ENCODE measurements at regions not wholly inside any gene's neighbourhood (a gene's known extent, or its start where the extent isn't known, plus 50 kb on each side); places are given as distances from the start of the nearest gene placed in this dataset.

DNA sequence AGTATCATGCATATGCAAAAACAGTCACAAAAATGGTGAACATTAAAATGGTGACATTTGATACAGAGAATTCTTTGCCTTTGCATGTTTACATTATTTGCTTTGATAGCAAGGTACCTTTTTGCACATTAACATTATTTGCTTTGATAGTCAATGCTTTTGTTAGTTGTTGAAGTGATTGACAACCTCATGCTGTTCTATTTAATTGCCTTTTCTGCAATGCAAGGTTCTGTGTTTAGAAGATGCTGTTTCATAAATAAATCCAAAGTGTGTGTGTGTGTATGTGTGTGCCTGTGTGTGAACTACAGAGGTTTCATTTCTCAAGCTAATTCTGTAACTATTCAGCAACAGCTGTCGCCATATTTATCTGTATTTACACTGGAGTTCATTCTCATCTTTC, 668.7 kb downstream of the NR2F1-AS1 start:
- no peak for FAIRE-seq

GRCh38 chr5:92911851-92912250, 669.2 kb downstream of the NR2F1-AS1 start:
- no peak for FAIRE-seq

DNA sequence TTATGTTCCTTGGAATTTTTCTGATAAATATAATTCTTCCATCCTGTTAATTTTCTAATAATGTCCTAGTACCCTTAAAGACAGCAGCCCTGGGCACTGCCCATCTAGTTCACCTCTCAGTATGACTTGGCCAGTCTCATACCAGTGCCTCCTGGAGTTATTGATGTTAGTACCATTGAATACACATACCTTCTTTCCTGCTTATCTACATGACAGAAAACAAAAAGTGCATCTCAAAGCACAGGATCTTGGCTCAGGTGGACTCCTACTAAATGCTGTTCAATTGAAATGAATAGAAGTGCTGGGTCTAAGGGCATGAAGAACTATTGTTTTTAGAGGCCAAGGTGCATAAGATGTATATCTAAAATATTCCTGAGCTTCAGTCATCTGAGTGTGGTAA, 669.7 kb downstream of the NR2F1-AS1 start:
- no peak for FAIRE-seq

GRCh38 chr5:92909602-92909962, 671.4 kb downstream of the NR2F1-AS1 start:
- FAIRE-seq = no peak

GRCh38 chr5:92908952-92909601, 671.9 kb downstream of the NR2F1-AS1 start:
- no peak for FAIRE-seq

GRCh38 chr5:92907938-92908606, 672.9 kb downstream of the NR2F1-AS1 start:
- no peak for FAIRE-seq

DNA sequence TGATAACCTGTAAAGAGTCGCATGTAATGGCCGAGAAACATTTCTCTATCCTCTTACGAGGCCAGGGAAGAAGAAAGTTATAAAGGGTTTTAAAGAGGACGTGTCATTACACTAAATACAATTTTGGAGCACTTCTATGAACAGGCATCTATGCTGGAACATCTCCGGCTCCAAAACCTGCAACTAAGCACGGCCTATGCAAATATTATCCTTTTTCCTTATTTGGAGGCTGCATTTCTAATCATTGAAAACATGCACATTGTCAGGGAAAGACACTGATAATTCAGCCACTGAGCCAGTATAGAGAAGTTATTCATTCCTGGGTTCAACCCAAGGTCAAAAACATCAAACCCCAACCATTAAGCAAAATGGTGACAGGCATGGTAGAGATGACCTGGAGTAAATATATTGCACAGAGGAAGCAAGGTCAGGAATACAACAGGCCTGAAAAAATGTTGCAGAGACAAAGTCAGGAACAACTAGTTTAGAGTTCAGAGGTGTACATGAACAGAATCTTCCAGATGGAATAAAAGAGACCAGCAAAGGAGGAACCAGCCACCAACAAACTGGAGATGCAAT, 674.1 kb downstream of the NR2F1-AS1 start:
- no peak for FAIRE-seq

DNA sequence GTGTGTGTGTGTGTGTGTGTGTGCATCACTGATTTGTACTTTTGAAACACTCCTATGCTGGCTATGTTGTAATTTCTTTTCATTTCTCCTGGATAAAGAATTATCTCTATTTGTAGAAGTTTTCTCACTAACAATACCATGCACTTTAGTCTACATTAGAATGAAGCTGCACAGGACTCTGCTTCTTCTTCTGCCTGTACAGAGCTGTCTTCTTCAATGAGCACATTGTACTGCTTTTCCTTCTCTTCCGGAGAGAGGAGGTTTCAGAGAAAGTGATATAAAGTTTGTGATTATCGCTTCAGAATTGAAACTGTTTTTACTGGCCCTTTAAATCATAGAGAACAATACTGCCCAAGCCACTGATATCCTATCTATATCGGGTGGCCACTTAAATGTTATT, 677.0 kb downstream of the NR2F1-AS1 start:
- no peak for FAIRE-seq

GRCh38 chr5:92899611-92900010, 681.4 kb downstream of the NR2F1-AS1 start:
- FAIRE-seq = no peak

- no peak for FAIRE-seq
Measured at GRCh38 chr5:92896722-92897121, 684.3 kb downstream of the NR2F1-AS1 start.

DNA sequence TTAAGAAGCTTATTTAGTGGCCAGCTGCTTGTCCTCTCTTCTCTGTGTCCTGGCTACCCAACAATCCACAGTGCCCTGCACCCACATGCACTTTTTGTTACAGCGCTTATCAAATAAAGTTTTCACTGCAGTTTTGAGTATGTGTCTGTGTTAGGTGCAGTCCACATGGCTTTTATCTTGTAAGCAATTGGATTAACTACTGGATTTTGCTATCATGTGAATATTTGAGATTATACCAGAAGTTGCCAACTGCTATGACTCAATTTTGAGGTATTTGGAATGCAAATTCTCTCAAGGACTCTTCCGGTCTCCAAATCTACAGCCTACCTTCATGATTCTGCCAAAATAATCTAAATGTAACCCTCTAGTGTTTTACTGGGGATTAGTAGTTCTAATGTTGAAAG, 690.2 kb downstream of the NR2F1-AS1 start:
- no peak for FAIRE-seq

DNA sequence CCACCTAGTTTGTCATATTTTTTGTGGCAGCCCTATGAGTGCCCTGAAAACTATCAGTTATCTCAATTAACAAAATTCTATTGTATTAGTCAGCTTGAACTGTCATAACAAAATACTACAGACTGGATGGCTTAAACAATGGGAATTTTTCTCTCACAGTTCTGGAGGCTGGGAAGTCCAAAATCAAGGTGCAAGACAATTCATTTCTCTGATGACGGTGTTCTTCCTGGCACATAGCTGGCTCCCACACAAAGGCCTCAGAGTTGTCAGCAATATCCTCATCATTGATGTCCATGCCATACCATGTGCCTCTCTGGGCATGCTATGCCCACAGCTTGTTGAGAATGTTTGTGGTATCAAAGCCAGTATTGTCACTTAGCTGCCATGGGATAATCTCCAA, 691.9 kb downstream of the NR2F1-AS1 start:
- FAIRE-seq = no peak

DNA sequence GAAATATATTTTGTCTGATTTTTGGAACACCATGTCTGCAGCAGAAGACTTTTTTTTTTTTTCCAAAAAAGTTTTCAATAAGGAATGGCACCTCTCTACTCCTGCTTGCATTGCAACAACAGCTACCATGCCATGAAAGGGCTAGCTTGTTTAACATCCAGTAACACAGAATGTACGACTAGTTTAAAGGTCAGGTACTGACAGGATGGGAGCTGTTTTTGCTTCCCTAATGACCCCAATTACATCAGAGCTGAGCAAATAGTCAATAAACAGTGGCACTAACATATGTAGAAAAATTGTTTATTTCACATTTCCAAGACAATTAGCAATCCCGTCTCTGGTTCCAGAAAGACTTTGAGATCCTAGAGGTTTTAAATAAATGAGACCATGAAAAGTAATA, 693.8 kb downstream of the NR2F1-AS1 start:
- FAIRE-seq = no peak

GRCh38 chr5:92886751-92887150, 694.3 kb downstream of the NR2F1-AS1 start:
- FAIRE-seq = no peak

DNA sequence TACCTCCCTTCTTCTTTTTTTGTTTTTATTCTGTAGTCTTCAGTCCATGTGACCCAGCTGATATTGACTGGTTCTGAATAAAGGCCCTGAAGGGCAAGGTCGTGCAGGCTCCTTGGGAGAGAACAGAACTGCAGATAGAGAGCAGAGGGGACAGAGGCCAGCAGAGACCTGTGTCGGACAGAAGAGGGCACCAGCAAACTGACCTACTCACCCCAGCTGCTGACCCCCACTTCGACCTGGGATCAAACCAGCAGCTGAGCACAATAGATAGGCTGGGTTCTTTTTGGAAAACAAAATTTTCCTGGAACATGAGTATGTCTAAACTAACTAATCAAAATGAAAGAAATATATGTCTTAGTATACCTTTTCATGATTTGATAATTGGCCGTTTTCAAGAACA, 695.1 kb downstream of the NR2F1-AS1 start:
- no peak for FAIRE-seq

DNA sequence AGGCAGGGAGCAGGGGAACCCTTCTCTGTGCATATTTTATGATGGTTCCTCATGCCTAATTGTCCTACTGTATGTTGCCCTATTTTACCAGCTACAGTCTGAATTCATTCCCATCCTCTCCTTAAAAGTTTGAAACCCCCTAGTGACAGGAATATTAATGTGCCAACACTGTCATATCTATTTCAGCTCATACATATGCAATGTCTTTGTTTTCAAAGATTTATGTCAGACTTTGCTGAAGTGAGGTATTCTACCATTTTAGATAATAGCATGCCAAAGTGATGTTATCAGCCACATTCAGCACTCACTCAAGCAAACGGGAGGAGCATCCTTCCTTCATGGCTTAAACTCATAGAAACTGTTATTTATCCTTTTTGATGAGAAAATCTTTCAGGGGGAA, 696.5 kb downstream of the NR2F1-AS1 start:
- FAIRE-seq = no peak

DNA sequence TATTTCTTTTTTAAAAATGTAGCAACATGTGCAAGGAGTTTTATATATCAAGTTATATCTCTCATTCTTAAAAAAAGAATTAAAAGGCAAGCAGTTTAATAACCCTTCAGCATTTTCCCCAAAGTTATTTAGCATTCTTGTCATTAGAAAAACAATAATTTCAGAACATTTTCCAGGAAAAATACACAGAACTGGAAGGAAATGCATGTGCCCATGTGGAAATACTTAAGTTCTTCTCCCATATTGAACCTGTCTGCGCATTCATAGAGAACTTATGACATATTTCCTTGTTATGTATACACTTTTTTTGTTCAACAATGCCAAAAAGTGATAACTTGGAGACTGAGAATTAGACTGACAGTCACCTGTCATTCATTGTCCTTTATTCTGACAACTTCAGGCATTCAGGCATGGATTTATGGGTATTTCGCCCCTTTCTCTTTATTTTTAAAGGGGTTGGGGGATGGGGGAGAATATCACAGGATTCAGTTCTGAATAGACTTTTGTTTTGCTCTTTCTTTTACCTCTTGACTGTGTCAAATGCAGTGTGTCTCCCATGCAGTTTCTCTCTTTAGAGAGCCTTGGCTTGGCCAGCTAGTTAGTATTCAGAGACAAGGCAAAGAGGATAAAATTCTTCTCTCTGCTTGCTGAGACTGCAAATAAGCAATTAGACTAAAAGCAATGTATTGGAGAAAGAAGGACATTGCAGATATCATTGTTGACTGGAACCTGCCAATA, 701.0 kb downstream of the NR2F1-AS1 start:
- no peak for FAIRE-seq

- FAIRE-seq = no peak
Measured at GRCh38 chr5:92874790-92875189, 706.2 kb downstream of the NR2F1-AS1 start.

DNA sequence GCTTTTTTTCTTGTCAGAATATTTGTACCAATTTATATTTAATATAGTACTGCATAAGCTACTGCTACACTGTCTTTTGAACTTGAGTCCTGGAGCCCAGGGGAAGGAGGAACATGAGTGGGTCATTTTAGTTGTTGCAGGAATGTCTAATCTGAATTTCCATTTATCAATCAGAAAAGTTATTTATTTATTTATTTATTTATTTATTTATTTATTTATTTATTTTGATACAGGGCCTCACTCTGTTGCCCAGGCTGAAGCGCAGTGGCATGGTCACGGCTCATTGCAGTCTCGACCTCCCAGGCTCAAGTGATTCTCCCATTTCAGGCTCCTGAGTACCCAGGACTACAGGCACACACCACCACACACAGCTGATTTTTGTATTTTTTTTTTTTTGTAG, 712.6 kb downstream of the NR2F1-AS1 start:
- FAIRE-seq = no peak

DNA sequence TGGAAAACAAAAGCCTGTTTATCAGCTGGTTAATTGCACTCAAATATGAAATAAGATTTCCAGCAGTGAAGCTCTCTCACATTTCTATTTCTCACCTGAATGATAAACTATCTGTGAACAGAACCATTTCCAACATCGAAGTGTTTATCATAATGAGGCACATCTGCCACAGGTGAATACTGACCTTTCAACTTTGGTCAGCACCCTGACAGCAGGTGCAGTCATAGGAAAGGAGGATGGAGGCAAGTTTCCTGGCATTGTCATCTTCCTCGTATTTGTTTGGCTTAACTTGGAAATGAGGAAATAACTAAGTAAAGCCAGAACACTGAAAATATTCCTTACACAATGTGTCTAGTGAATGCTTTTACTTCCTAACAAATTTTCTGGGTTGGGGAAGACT, 716.4 kb downstream of the NR2F1-AS1 start:
- FAIRE-seq = no peak

GRCh38 chr5:92863666-92864065, 717.4 kb downstream of the NR2F1-AS1 start:
- no peak for FAIRE-seq

- no peak for FAIRE-seq
Measured at GRCh38 chr5:92861531-92862285, 719.3 kb downstream of the NR2F1-AS1 start.

DNA sequence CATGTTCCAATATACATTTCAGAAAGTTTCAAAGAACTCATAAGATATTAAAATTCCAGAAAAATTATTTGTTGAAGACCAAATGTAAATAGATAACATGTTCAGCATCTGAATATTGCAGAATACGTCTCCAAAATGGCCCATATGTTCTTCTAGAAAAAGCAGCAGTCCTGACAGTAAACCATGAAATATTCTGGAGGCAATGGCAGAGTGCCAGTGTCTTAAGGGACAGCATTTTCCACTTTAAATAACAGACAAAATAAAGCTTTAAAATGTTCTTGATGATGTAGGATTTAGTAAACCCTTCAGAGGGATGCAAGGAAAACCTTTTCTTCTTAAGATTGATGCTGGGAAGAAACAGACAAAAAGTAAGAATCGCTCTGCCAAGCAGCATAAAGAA, 721.0 kb downstream of the NR2F1-AS1 start:
- FAIRE-seq = no peak
